ENCODE measurements at regions not wholly inside any gene's neighbourhood (a gene's known extent, or its start where the extent isn't known, plus 50 kb on each side); places are given as distances from the start of the nearest gene placed in this dataset.

- Histone ChIP-seq H3K27ac (ENCODE audit: low read length in 2 of 2) (peak overlapping the region; percentile 77 to 90), H3K79me2 (ENCODE audit: control insufficient read depth, insufficient read depth, low read length) (no peaks in the 10 kb centered on the region), H3K4me1 (ENCODE audit: control insufficient read depth in 2 of 2, insufficient read depth in 2 of 2, low read length in 2 of 2) (peaks cover 27 to 37% of the 10 kb centered on the region in 2 donors), H3K9ac (ENCODE audit: low read length) (peak overlapping the region; percentile 59), H3K9me3 (ENCODE audit: control extremely low read depth in 1 of 3, control insufficient read depth in 2 of 3, insufficient read depth in 1 of 3, low read length in 2 of 3) (peaks cover 0 to 2% (median 0%) of the 10 kb centered on the region in 3 donors), H3K27me3 (replicated peaks in 1 of 4; ENCODE audit: control extremely low read depth in 1 of 4, control insufficient read depth in 3 of 4, insufficient read depth in 4 of 4, low read length in 3 of 4) (no peaks in the 10 kb centered on the region), H3K4me3 (ENCODE audit: control extremely low read depth in 1 of 5, extremely low read depth in 1 of 5, insufficient read depth in 1 of 5, low read depth in 2 of 5, low read length in 4 of 5) (peak overlapping the region; percentile 19 to 59 (median 28)), H2AFZ (ENCODE audit: insufficient read depth, low read depth, low read length, poor library complexity, severe bottlenecking) (peak overlapping the region; percentile 2), H3K36me3 (replicated peaks in 1 of 2; ENCODE audit: control extremely low read depth in 1 of 2, control insufficient read depth in 1 of 2, extremely low read depth in 1 of 2, insufficient read depth in 2 of 2, low read length in 1 of 2) (no peaks in the 10 kb centered on the region), H3K4me2 (replicated peaks; ENCODE audit: low read depth, low read length, poor library complexity, severe bottlenecking) (peak overlapping the region; percentile 74), H4K20me1 (ENCODE audit: control insufficient read depth, insufficient read depth, low read length, poor library complexity, severe bottlenecking) (no peaks in the 10 kb centered on the region)
- H3K4me3 Mint-ChIP-seq = peak overlapping the region; percentile 55
- peak overlapping the region; percentile 80 for H3K27ac Mint-ChIP-seq
- peak; percentile 38 for TF ChIP-seq CTCF (IDR thresholded peaks at IDR 0.05)
- TF ChIP-seq EZH2 (IDR thresholded peaks at IDR 0.05; ENCODE audit: borderline replicate concordance, insufficient read depth, low read depth, low read length, poor library complexity, severe bottlenecking) = no peak
- ChIA-PET POLR2A (no interaction called here), CTCF (interaction anchor here (1.0 to 4.4 kb wide), 4 partner anchors 9 to 12 kb away, joined by 3 to 35 read pairs (median 12); no protein-coding TSS in a partner anchor)
- peak; percentile 86 for DNase-seq
- H3K4me1 Mint-ChIP-seq = peaks cover 41% of the 10 kb centered on the region
- H3K9me3 Mint-ChIP-seq (ENCODE audit: insufficient read depth) = no peaks in the 10 kb centered on the region
- intact Hi-C loops (cut with micrococcal nuclease) = loop anchor here (1.0 kb wide), 2 partner anchors 9 to 10 kb away; no protein-coding TSS in a partner anchor
- 0% methylated on average over 3 of the region's 5 CpGs for WGBS (ENCODE audit: insufficient coverage)
- peak; percentile 89 for ATAC-seq (ENCODE audit: low read depth)
- no peaks in the 10 kb centered on the region for H3K27me3 Mint-ChIP-seq
Measured at GRCh38 chr14:21924479-21924878, 250.9 kb upstream of the OR4E1 start.

- H3K4me1 Mint-ChIP-seq = peaks cover 44% of the 10 kb centered on the region
Measured at GRCh38 chr14:21923820-21924219, 250.2 kb upstream of the OR4E1 start.

More at GRCh38 chr14:21923820-21924219, 250.2 kb upstream of the OR4E1 start:
- H4K20me1 ChIP-seq (ENCODE audit: control insufficient read depth, insufficient read depth, low read length, poor library complexity, severe bottlenecking) = no peaks in the 10 kb centered on the region
- peak overlapping the region; percentile 55 for H3K4me3 Mint-ChIP-seq
- H3K9ac ChIP-seq (ENCODE audit: low read length) = peak overlapping the region; percentile 59
- intact Hi-C loops (cut with micrococcal nuclease) = loop anchor here (1.0 kb wide), 2 partner anchors 9 to 10 kb away; no protein-coding TSS in a partner anchor
- TF ChIP-seq CTCF (IDR thresholded peaks at IDR 0.05) (no peak), EZH2 (IDR thresholded peaks at IDR 0.05; ENCODE audit: borderline replicate concordance, insufficient read depth, low read depth, low read length, poor library complexity, severe bottlenecking) (no peak)
- H3K4me3 ChIP-seq (ENCODE audit: control extremely low read depth in 1 of 5, extremely low read depth in 1 of 5, insufficient read depth in 1 of 5, low read depth in 2 of 5, low read length in 4 of 5) = peak overlapping the region in 3 of 5 experiments; percentile 25 to 59 (median 52)
- H3K79me2 ChIP-seq (ENCODE audit: control insufficient read depth, insufficient read depth, low read length) = no peaks in the 10 kb centered on the region
- ChIA-PET POLR2A (interaction anchor here (0.6 to 0.8 kb wide), 2 partner anchors 1582 to 1627 kb away, joined by 3 to 5 read pairs; no protein-coding TSS in a partner anchor), CTCF (interaction anchor here (1.0 to 14.3 kb wide), 3 partner anchors 9 to 12 kb away, joined by 3 to 252 read pairs (median 35); no protein-coding TSS in a partner anchor)
- H3K4me2 ChIP-seq (replicated peaks; ENCODE audit: low read depth, low read length, poor library complexity, severe bottlenecking) = peak overlapping the region; percentile 74
- peaks cover 0 to 2% (median 0%) of the 10 kb centered on the region in 3 donors for H3K9me3 ChIP-seq (ENCODE audit: control extremely low read depth in 1 of 3, control insufficient read depth in 2 of 3, insufficient read depth in 1 of 3, low read length in 2 of 3)
- H3K27ac Mint-ChIP-seq = peak overlapping the region; percentile 80
- H3K27ac ChIP-seq (ENCODE audit: low read length in 2 of 2) = peak overlapping the region; percentile 77 to 90
- ATAC-seq (ENCODE audit: low read depth) = peak; percentile 87
- H3K4me1 ChIP-seq (ENCODE audit: control insufficient read depth in 2 of 2, insufficient read depth in 2 of 2, low read length in 2 of 2) = peaks cover 27 to 41% of the 10 kb centered on the region in 2 donors
- H3K36me3 ChIP-seq (replicated peaks in 1 of 2; ENCODE audit: control extremely low read depth in 1 of 2, control insufficient read depth in 1 of 2, extremely low read depth in 1 of 2, insufficient read depth in 2 of 2, low read length in 1 of 2) = no peaks in the 10 kb centered on the region
- no peaks in the 10 kb centered on the region for H3K27me3 Mint-ChIP-seq
- DNase-seq = peak; percentile 74
- H3K27me3 ChIP-seq (replicated peaks in 1 of 4; ENCODE audit: control extremely low read depth in 1 of 4, control insufficient read depth in 3 of 4, insufficient read depth in 4 of 4, low read length in 3 of 4) = no peaks in the 10 kb centered on the region
- no peak overlapping the region for H2AFZ ChIP-seq (ENCODE audit: insufficient read depth, low read depth, low read length, poor library complexity, severe bottlenecking)
- H3K9me3 Mint-ChIP-seq (ENCODE audit: insufficient read depth) = no peaks in the 10 kb centered on the region
